ENCODE measurements at regions not wholly inside any gene's neighbourhood (a gene's known extent, or its start where the extent isn't known, plus 50 kb on each side); places are given as distances from the start of the nearest gene placed in this dataset.

GRCh38 chr10:57948796-57949195, 318.9 kb downstream of the IPMK start:
- Mint-ChIP-seq H3K27me3 (no peaks in the 10 kb centered on the region), H3K27ac (no peak overlapping the region), H3K9me3 (no peaks in the 10 kb centered on the region), H3K4me1 (no peaks in the 10 kb centered on the region), H3K4me3 (no peak overlapping the region), H3K36me3 (no peaks in the 10 kb centered on the region)
- DNase-seq = no peak
- no peak overlapping the region for H3K27ac ChIP-seq (ENCODE audit: low read length)
- no peak for ATAC-seq (replicated peaks in 1 of 4)
- POLR2A ChIA-PET = no interaction called here
- no peak overlapping the region for H3K4me3 ChIP-seq (ENCODE audit: control insufficient read depth in 1 of 2, extremely low read depth in 1 of 2, low read length in 1 of 2)
- WGBS (ENCODE audit: insufficient coverage) = no CpG with 5 or more reads among the region's 2 CpGs
- H3K27me3 ChIP-seq (replicated peaks in 1 of 2; ENCODE audit: control insufficient read depth in 2 of 2, extremely low read depth in 1 of 2, insufficient read depth in 2 of 2, low read length in 1 of 2) = no peaks in the 10 kb centered on the region
- no peaks in the 10 kb centered on the region for H3K4me1 ChIP-seq (ENCODE audit: control insufficient read depth in 1 of 2, extremely low read depth in 1 of 2, insufficient read depth in 2 of 2, low read length in 2 of 2)
- CTCF ChIA-PET = interaction anchor here in 1 of 2 donors (0.6 kb wide), 1 partner anchor 10 kb away, joined by 7 read pairs; no protein-coding TSS in a partner anchor
- H3K9me3 ChIP-seq = no peaks in the 10 kb centered on the region
- no peaks in the 10 kb centered on the region for H3K36me3 ChIP-seq (ENCODE audit: control insufficient read depth in 2 of 2, extremely low read depth in 1 of 2, insufficient read depth in 1 of 2, low read length in 1 of 2)

GRCh38 chr10:57946833-57947232, 320.9 kb downstream of the IPMK start:
- ATAC-seq (replicated peaks in 1 of 4) (no peak), DNase-seq (no peak)
- WGBS (ENCODE audit: insufficient coverage) = no CpG with 5 or more reads among the region's 1 CpG
- Mint-ChIP-seq H3K4me1 (no peaks in the 10 kb centered on the region), H3K9me3 (no peaks in the 10 kb centered on the region), H3K27me3 (no peaks in the 10 kb centered on the region), H3K36me3 (no peaks in the 10 kb centered on the region), H3K4me3 (no peak overlapping the region), H3K27ac (no peak overlapping the region)
- ChIA-PET CTCF (no interaction called here), POLR2A (no interaction called here)
- no peak overlapping the region for H3K4me3 ChIP-seq (ENCODE audit: control insufficient read depth in 1 of 2, extremely low read depth in 1 of 2, low read length in 1 of 2)
- H3K9me3 ChIP-seq = no peaks in the 10 kb centered on the region
- no peak overlapping the region for H3K27ac ChIP-seq (ENCODE audit: low read length)
- no peaks in the 10 kb centered on the region for H3K27me3 ChIP-seq (replicated peaks in 1 of 2; ENCODE audit: control insufficient read depth in 2 of 2, extremely low read depth in 1 of 2, insufficient read depth in 2 of 2, low read length in 1 of 2)
- no peaks in the 10 kb centered on the region for H3K36me3 ChIP-seq (ENCODE audit: control insufficient read depth in 2 of 2, extremely low read depth in 1 of 2, insufficient read depth in 1 of 2, low read length in 1 of 2)
- H3K4me1 ChIP-seq (ENCODE audit: control insufficient read depth in 1 of 2, extremely low read depth in 1 of 2, insufficient read depth in 2 of 2, low read length in 2 of 2) = no peaks in the 10 kb centered on the region

GRCh38 chr10:57943701-57944100, 324.0 kb downstream of the IPMK start:
- Histone ChIP-seq H3K4me1 (ENCODE audit: control insufficient read depth in 1 of 2, extremely low read depth in 1 of 2, insufficient read depth in 2 of 2, low read length in 2 of 2) (no peaks in the 10 kb centered on the region), H3K9me3 (no peaks in the 10 kb centered on the region), H3K36me3 (ENCODE audit: control insufficient read depth in 2 of 2, extremely low read depth in 1 of 2, insufficient read depth in 1 of 2, low read length in 1 of 2) (no peaks in the 10 kb centered on the region), H3K4me3 (ENCODE audit: control insufficient read depth in 1 of 2, extremely low read depth in 1 of 2, low read length in 1 of 2) (no peak overlapping the region), H3K27ac (ENCODE audit: low read length) (no peak overlapping the region), H3K27me3 (replicated peaks in 1 of 2; ENCODE audit: control insufficient read depth in 2 of 2, extremely low read depth in 1 of 2, insufficient read depth in 2 of 2, low read length in 1 of 2) (no peaks in the 10 kb centered on the region)
- POLR2A ChIA-PET = no interaction called here
- no peak for DNase-seq
- CTCF ChIA-PET = no interaction called here
- 100% methylated on average over 1 of the region's 4 CpGs for WGBS (ENCODE audit: insufficient coverage)
- Mint-ChIP-seq H3K36me3 (no peaks in the 10 kb centered on the region), H3K4me3 (no peak overlapping the region), H3K27me3 (no peaks in the 10 kb centered on the region), H3K4me1 (no peaks in the 10 kb centered on the region), H3K27ac (no peak overlapping the region), H3K9me3 (no peaks in the 10 kb centered on the region)
- no peak for ATAC-seq (replicated peaks in 1 of 4)

GRCh38 chr10:57925045-57925444, 342.6 kb downstream of the IPMK start:
- H3K36me3 Mint-ChIP-seq = no peaks in the 10 kb centered on the region
- H3K27me3 ChIP-seq (replicated peaks in 1 of 2; ENCODE audit: control insufficient read depth in 2 of 2, extremely low read depth in 1 of 2, insufficient read depth in 2 of 2, low read length in 1 of 2) = no peaks in the 10 kb centered on the region
- no CpG with 5 or more reads among the region's 2 CpGs for WGBS (ENCODE audit: insufficient coverage)
- peaks cover 0 to 13% (median 3%) of the 10 kb centered on the region in 3 donors for H3K9me3 Mint-ChIP-seq
- H3K27me3 Mint-ChIP-seq = no peaks in the 10 kb centered on the region
- H3K27ac Mint-ChIP-seq = no peak overlapping the region
- no peak for DNase-seq
- no peak for ATAC-seq (replicated peaks in 1 of 4)
- CTCF ChIA-PET = no interaction called here
- H3K9me3 ChIP-seq = no peaks in the 10 kb centered on the region
- no peak overlapping the region for H3K4me3 Mint-ChIP-seq
- no peaks in the 10 kb centered on the region for H3K4me1 Mint-ChIP-seq
- POLR2A ChIA-PET = no interaction called here
- H3K4me1 ChIP-seq (ENCODE audit: control insufficient read depth in 1 of 2, extremely low read depth in 1 of 2, insufficient read depth in 2 of 2, low read length in 2 of 2) = no peaks in the 10 kb centered on the region
- H3K4me3 ChIP-seq (ENCODE audit: control insufficient read depth in 1 of 2, extremely low read depth in 1 of 2, low read length in 1 of 2) = no peak overlapping the region
- no peaks in the 10 kb centered on the region for H3K36me3 ChIP-seq (ENCODE audit: control insufficient read depth in 2 of 2, extremely low read depth in 1 of 2, insufficient read depth in 1 of 2, low read length in 1 of 2)
- H3K27ac ChIP-seq (ENCODE audit: low read length) = no peak overlapping the region

- no peaks in the 10 kb centered on the region for H3K4me1 Mint-ChIP-seq
Measured at GRCh38 chr10:57921140-57921539, 346.6 kb downstream of the IPMK start.

GRCh38 chr10:57919864-57920263, 347.8 kb downstream of the IPMK start:
- H3K27ac Mint-ChIP-seq = no peak overlapping the region
- no peak for DNase-seq
- Histone ChIP-seq H3K4me1 (ENCODE audit: control insufficient read depth in 1 of 2, extremely low read depth in 1 of 2, insufficient read depth in 2 of 2, low read length in 2 of 2) (no peaks in the 10 kb centered on the region), H3K9me3 (no peaks in the 10 kb centered on the region), H3K27me3 (replicated peaks in 1 of 2; ENCODE audit: control insufficient read depth in 2 of 2, extremely low read depth in 1 of 2, insufficient read depth in 2 of 2, low read length in 1 of 2) (no peaks in the 10 kb centered on the region), H3K4me3 (ENCODE audit: control insufficient read depth in 1 of 2, extremely low read depth in 1 of 2, low read length in 1 of 2) (no peak overlapping the region), H3K27ac (ENCODE audit: low read length) (no peak overlapping the region), H3K36me3 (ENCODE audit: control insufficient read depth in 2 of 2, extremely low read depth in 1 of 2, insufficient read depth in 1 of 2, low read length in 1 of 2) (no peaks in the 10 kb centered on the region)
- ATAC-seq (replicated peaks in 1 of 4) = no peak
- H3K4me1 Mint-ChIP-seq = no peaks in the 10 kb centered on the region
- ChIA-PET CTCF (no interaction called here), POLR2A (no interaction called here)
- H3K9me3 Mint-ChIP-seq = peaks cover 0 to 3% (median 0%) of the 10 kb centered on the region in 3 donors
- WGBS (ENCODE audit: insufficient coverage) = no CpG with 5 or more reads among the region's 1 CpG
- no peak overlapping the region for H3K4me3 Mint-ChIP-seq
- no peaks in the 10 kb centered on the region for H3K27me3 Mint-ChIP-seq
- no peaks in the 10 kb centered on the region for H3K36me3 Mint-ChIP-seq

More at GRCh38 chr10:57921140-57921539, 346.6 kb downstream of the IPMK start:
- ATAC-seq (replicated peaks in 1 of 4) (no peak), DNase-seq (no peak)
- no peaks in the 10 kb centered on the region for H3K9me3 ChIP-seq
- ChIA-PET CTCF (no interaction called here), POLR2A (no interaction called here)
- Mint-ChIP-seq H3K4me3 (no peak overlapping the region), H3K9me3 (peaks cover 0 to 3% (median 0%) of the 10 kb centered on the region in 3 donors), H3K27me3 (no peaks in the 10 kb centered on the region), H3K36me3 (no peaks in the 10 kb centered on the region), H3K27ac (no peak overlapping the region)
- H3K27ac ChIP-seq (ENCODE audit: low read length) = no peak overlapping the region
- no peak overlapping the region for H3K4me3 ChIP-seq (ENCODE audit: control insufficient read depth in 1 of 2, extremely low read depth in 1 of 2, low read length in 1 of 2)
- no peaks in the 10 kb centered on the region for H3K27me3 ChIP-seq (replicated peaks in 1 of 2; ENCODE audit: control insufficient read depth in 2 of 2, extremely low read depth in 1 of 2, insufficient read depth in 2 of 2, low read length in 1 of 2)
- no peaks in the 10 kb centered on the region for H3K36me3 ChIP-seq (ENCODE audit: control insufficient read depth in 2 of 2, extremely low read depth in 1 of 2, insufficient read depth in 1 of 2, low read length in 1 of 2)
- no peaks in the 10 kb centered on the region for H3K4me1 ChIP-seq (ENCODE audit: control insufficient read depth in 1 of 2, extremely low read depth in 1 of 2, insufficient read depth in 2 of 2, low read length in 2 of 2)

- ATAC-seq (replicated peaks in 1 of 4) (no peak), DNase-seq (no peak)
- Histone ChIP-seq H3K27me3 (replicated peaks in 1 of 2; ENCODE audit: control insufficient read depth in 2 of 2, extremely low read depth in 1 of 2, insufficient read depth in 2 of 2, low read length in 1 of 2) (no peaks in the 10 kb centered on the region), H3K27ac (ENCODE audit: low read length) (no peak overlapping the region), H3K36me3 (ENCODE audit: control insufficient read depth in 2 of 2, extremely low read depth in 1 of 2, insufficient read depth in 1 of 2, low read length in 1 of 2) (no peaks in the 10 kb centered on the region), H3K4me1 (ENCODE audit: control insufficient read depth in 1 of 2, extremely low read depth in 1 of 2, insufficient read depth in 2 of 2, low read length in 2 of 2) (no peaks in the 10 kb centered on the region), H3K4me3 (ENCODE audit: control insufficient read depth in 1 of 2, extremely low read depth in 1 of 2, low read length in 1 of 2) (no peak overlapping the region), H3K9me3 (no peaks in the 10 kb centered on the region)
- CTCF ChIA-PET = no interaction called here
- Mint-ChIP-seq H3K4me3 (no peak overlapping the region), H3K4me1 (no peaks in the 10 kb centered on the region), H3K27ac (no peak overlapping the region), H3K27me3 (no peaks in the 10 kb centered on the region), H3K9me3 (no peaks in the 10 kb centered on the region), H3K36me3 (no peaks in the 10 kb centered on the region)
- POLR2A ChIA-PET = no interaction called here
Measured at GRCh38 chr10:57917019-57917418, 350.7 kb downstream of the IPMK start.

Data from T-cell (primary cell).